SJSA1 (cell line): ENCODE measurements at regions not wholly inside any gene's neighbourhood (a gene's known extent, or its start where the extent isn't known, plus 50 kb on each side); places are given as distances from the start of the nearest gene placed in this dataset.
"Not testable (repeated sequence)": the region's sequence is repeated elsewhere in the genome, so short reads cannot be mapped to it uniquely, and the experiment has no call there.

Experiments used
- DNase-seq, 2 experiments: peaks; one replicate each; pipeline ENCODE4 v3.0.0-alpha.2; 2015 to 2020; ENCODE audit warnings: low spot score in 2 of 2, low read depth in 1 of 2
- H3K27ac ChIP-seq: fragments of 250-450 bp; sonication (Bioruptor Pico); 2 replicates; pipeline ENCODE4 v1.5.1; 2020; ENCODE audit warnings: mild to moderate bottlenecking, moderate library complexity
- H3K27me3 ChIP-seq: fragments of 250-450 bp; sonication (Bioruptor Pico); replicated peaks from 2 replicates; pipeline ENCODE4 v1.5.1; 2020; ENCODE audit warnings: mild to moderate bottlenecking, moderate library complexity
- H3K36me3 ChIP-seq: fragments of 250-450 bp; sonication (Bioruptor Pico); 2 replicates; pipeline ENCODE4 v1.5.1; 2020; ENCODE audit warnings: mild to moderate bottlenecking
- H3K4me1 ChIP-seq: fragments of 250-450 bp; sonication (Bioruptor Pico); replicated peaks from 2 replicates; pipeline ENCODE4 v1.6.1; 2021; ENCODE audit warnings: mild to moderate bottlenecking
- H3K4me3 ChIP-seq: fragments of 250-450 bp; sonication (Bioruptor Pico); 2 replicates; pipeline ENCODE4 v1.5.1; 2020; ENCODE audit warnings: mild to moderate bottlenecking
- H3K9me3 ChIP-seq: fragments of 250-450 bp; sonication (Bioruptor Pico); replicated peaks from 2 replicates; pipeline ENCODE4 v1.5.1; 2020; ENCODE audit warnings: mild to moderate bottlenecking

GRCh38 chr6:154625721-154626120 lies 107.5 kb upstream of the SCAF8 start:
- no peaks in the 10 kb centered on the region for H3K27me3 ChIP-seq
- H3K36me3 ChIP-seq: no peaks in the 10 kb centered on the region
- no peak overlapping the region for H3K4me3 ChIP-seq
- no peaks in the 10 kb centered on the region for H3K9me3 ChIP-seq
- DNase-seq: no peak
- no peak overlapping the region for H3K27ac ChIP-seq
- H3K4me1 ChIP-seq: no peaks in the 10 kb centered on the region

GRCh38 chr6:154629127-154629526 lies 104.1 kb upstream of the SCAF8 start:
- DNase-seq: no peak
- Histone ChIP-seq H3K9me3 (no peaks in the 10 kb centered on the region), H3K4me3 (no peak overlapping the region), H3K27ac (no peak overlapping the region), H3K4me1 (peaks cover 13% of the 10 kb centered on the region), H3K27me3 (no peaks in the 10 kb centered on the region), H3K36me3 (no peaks in the 10 kb centered on the region)

DNA sequence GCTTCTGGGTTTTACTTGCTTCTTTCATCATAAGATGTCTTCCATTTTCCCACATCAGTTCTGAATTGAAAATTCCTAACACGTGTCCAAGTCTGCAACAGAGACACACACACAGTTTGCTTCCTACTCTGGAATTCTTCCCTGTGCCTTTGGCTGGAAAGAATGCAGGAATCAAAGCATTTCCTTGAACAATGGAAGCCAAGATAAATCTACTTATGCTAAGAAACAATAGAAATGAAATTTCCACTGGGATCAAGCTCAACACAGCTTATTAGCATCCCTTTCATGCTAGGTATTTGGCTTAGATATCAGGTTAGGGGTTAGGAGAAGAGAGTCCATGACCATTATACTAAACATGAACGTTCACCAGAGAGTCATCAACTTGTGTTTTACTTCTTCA lies 101.1 kb upstream of the SCAF8 start:
- Histone ChIP-seq H3K9me3 (no peaks in the 10 kb centered on the region), H3K36me3 (no peaks in the 10 kb centered on the region), H3K4me3 (no peak overlapping the region), H3K27ac (peak overlapping the region; percentile 10; the same call in 1 of the 2 replicates), H3K27me3 (no peaks in the 10 kb centered on the region), H3K4me1 (peaks cover 13% of the 10 kb centered on the region)
- peak in 1 of 2 experiments; percentile 34 for DNase-seq

GRCh38 chr6:154637392-154637791 lies 95.8 kb upstream of the SCAF8 start:
- Histone ChIP-seq H3K27ac (no peak overlapping the region), H3K36me3 (no peaks in the 10 kb centered on the region), H3K4me1 (peaks cover 14% of the 10 kb centered on the region), H3K9me3 (no peaks in the 10 kb centered on the region), H3K4me3 (no peak overlapping the region), H3K27me3 (no peaks in the 10 kb centered on the region)
- no peak for DNase-seq

DNA sequence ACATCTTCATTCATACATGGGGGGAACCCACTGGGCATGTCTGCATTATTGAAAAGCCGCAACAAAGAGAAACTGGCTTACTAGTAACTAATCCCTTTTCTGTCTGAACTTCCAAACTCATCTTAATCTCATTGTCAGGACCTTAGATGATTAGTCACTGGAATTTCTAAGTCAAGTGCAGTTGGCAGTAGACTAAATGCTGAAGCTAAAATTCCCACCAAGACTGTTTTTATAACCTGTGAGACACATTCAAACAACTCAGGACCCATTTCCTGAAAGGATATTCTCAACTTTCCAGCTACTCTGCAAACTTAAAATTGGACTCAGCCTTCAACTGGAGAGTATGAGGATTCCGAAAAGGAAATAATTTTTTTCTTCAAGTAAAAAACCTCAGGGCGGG lies 94.8 kb upstream of the SCAF8 start:
- Histone ChIP-seq H3K9me3 (no peaks in the 10 kb centered on the region), H3K4me3 (no peak overlapping the region), H3K4me1 (peaks cover 7% of the 10 kb centered on the region), H3K27ac (no peak overlapping the region), H3K27me3 (no peaks in the 10 kb centered on the region), H3K36me3 (no peaks in the 10 kb centered on the region)
- peak in 1 of 2 experiments; percentile 18 for DNase-seq

DNA sequence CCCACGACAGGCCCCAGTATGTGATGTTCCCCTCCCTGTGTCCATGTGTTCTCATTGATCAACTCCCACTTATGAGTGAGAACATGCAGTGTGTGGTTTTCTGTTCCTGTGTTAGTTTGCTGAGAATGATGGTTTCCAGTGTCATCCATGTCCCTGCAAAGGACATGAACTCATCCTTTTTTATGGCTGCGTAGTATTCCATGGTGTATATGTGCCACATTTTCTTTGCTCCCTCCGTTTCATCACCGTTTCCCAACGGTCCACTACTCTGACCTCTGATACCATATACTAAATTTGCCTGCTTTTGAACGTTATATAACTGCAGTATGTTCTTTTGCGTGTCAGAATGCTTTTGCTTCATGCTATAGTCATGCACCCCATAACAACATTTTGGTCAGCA lies 94.0 kb upstream of the SCAF8 start:
- H3K4me1 ChIP-seq, H3K36me3 ChIP-seq, H3K9me3 ChIP-seq, H3K27ac ChIP-seq, H3K27me3 ChIP-seq, DNase-seq, H3K4me3 ChIP-seq: not testable (repeated sequence)

DNA sequence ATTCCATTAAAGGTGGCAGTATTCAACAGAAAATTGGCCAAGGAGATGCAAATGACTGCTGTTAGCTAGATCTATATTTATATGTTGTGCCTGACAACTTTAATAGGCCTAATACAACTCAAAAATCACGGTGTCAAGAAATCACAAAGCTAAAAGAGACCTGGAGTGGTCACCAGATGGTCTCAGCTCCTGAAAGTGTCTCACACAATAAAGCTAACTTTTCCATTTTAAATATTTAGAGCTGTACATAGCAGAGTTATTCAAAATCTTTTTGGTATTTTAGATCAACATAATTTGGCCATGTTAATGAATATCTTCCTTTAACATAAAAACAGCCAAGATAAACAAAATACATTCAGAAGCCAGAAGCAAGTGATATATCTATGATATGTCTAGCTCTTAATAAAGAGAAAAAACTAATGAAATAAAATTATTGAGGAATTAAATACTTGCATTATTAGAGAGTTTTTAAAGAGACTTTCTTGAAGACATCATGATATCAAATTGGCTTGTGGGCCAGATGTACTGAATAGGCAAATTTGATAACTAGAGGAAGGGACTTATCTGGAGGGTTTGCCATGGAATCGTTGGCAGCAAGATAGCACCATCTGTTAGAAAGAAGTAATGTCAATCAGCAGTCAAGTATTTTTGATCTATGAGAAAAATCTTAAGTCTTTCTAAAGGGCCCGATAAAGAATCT lies 84.9 kb upstream of the SCAF8 start:
- DNase-seq: no peak
- Histone ChIP-seq H3K36me3 (no peaks in the 10 kb centered on the region), H3K27ac (no peak overlapping the region), H3K4me3 (no peak overlapping the region), H3K9me3 (no peaks in the 10 kb centered on the region), H3K27me3 (no peaks in the 10 kb centered on the region), H3K4me1 (peaks cover 9% of the 10 kb centered on the region)

DNA sequence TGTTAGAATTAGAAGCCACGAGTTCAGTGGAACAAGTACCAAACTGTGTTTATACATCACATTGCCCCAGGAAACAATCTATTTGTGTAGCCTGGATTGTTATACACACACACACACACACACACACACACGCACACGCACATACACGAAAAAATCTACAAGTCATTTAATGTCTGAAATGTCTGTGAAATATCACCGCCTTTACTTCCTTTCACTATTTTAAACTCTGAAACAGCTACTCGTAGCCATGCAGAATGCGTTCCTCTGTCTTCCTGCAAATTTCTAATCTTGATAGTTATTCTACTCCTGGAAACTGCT lies 84.4 kb upstream of the SCAF8 start:
- H3K36me3 ChIP-seq: no peaks in the 10 kb centered on the region
- H3K27me3 ChIP-seq: no peaks in the 10 kb centered on the region
- H3K27ac ChIP-seq: no peak overlapping the region
- no peak overlapping the region for H3K4me3 ChIP-seq
- H3K9me3 ChIP-seq: no peaks in the 10 kb centered on the region
- peaks cover 14% of the 10 kb centered on the region for H3K4me1 ChIP-seq
- DNase-seq: no peak

DNA sequence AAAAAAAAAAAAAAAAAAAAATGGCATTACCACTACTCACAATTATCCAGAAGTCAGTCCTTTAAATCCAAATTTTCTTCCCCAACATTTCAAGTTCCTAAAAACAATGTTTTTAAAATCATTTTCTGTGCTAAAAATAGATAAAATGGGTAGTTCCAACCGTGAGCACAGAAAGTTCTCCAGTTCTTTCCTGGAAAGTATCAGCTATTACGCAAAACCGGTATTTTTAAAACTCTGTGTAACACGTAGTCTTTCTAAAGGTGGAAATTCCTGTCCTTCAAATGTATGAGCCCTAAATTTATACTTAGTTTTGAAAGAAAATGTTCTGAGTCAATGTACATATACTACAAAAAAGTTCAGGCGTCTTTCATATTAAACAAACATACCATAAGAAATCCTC lies 83.5 kb upstream of the SCAF8 start:
- no peak for DNase-seq
- H3K27me3 ChIP-seq: no peaks in the 10 kb centered on the region
- no peaks in the 10 kb centered on the region for H3K9me3 ChIP-seq
- no peak overlapping the region for H3K4me3 ChIP-seq
- H3K4me1 ChIP-seq: peaks cover 22% of the 10 kb centered on the region
- H3K27ac ChIP-seq: no peak overlapping the region
- no peaks in the 10 kb centered on the region for H3K36me3 ChIP-seq

- Histone ChIP-seq H3K27me3 (no peaks in the 10 kb centered on the region), H3K4me1 (peaks cover 22% of the 10 kb centered on the region), H3K4me3 (no peak overlapping the region), H3K9me3 (no peaks in the 10 kb centered on the region), H3K27ac (no peak overlapping the region), H3K36me3 (no peaks in the 10 kb centered on the region)
- no peak for DNase-seq
These were observed 82.9 kb upstream of the SCAF8 start for GRCh38 chr6:154650351-154650750.

DNA sequence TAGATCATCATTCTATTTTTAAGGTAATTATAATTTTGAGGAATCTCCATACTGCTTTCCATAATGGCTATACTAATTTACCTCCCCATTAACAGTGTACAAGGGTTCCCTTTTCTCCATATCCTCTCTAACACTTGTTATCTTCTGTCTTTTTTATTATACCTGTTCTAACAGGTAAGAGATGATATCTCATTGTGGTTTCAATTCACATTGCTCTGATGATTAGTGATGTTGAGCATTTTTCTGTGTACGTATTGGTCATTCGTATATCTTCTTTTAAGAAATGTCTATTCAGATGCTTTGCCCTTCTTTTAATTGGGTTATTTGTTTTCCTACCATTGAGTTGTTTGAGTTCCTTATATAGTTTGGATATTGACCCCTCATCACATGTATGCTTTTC lies 81.6 kb upstream of the SCAF8 start:
- Histone ChIP-seq H3K36me3 (no peaks in the 10 kb centered on the region), H3K9me3 (no peaks in the 10 kb centered on the region), H3K27me3 (no peaks in the 10 kb centered on the region), H3K4me3 (no peak overlapping the region), H3K4me1 (peaks cover 22% of the 10 kb centered on the region), H3K27ac (no peak overlapping the region)
- DNase-seq: no peak

DNA sequence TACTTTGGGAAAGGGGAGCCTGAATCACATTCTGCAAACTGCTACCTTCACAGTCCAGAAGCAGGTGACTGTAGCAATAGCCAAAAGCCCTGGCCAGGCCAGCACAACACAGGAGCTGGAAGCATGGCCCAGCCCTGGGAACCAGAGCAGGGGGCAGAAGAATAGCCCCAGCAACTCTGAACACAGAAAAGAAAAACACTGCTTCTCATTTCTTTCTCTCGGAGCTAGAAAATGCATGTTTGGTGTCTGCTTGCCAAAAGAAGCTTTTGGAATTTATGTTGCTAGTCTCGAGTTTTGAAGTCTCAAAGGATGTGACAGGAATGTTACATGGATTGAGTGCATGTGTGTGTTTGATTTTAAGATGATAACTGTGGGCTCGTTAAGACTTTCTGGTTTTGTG lies 79.8 kb upstream of the SCAF8 start:
- H3K4me1 ChIP-seq: peaks cover 22% of the 10 kb centered on the region
- H3K36me3 ChIP-seq: no peaks in the 10 kb centered on the region
- DNase-seq: peak in 1 of 2 experiments; percentile 9
- peak overlapping the region; percentile 49 for H3K27ac ChIP-seq
- H3K9me3 ChIP-seq: no peaks in the 10 kb centered on the region
- no peaks in the 10 kb centered on the region for H3K27me3 ChIP-seq
- H3K4me3 ChIP-seq: no peak overlapping the region

DNA sequence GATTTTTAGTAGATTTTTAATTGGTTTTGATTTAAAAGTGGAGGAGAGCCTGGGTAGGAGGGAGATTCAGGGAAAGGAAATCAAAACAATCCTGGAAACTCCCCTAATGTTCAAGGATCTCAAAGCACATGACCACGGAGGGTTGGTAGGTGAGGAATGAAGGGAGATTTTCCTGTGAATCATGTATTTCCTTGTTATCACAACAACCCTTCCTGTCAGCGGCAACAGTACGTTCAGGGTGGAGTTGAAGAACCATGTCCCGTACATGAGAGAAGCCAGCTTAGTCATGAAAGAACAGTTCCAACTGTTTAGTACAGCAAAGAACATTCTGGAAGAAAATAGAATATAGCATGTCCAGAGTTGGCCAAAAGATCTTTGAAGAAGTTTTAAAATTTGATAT lies 79.4 kb upstream of the SCAF8 start:
- H3K9me3 ChIP-seq: no peaks in the 10 kb centered on the region
- no peaks in the 10 kb centered on the region for H3K36me3 ChIP-seq
- no peak overlapping the region for H3K4me3 ChIP-seq
- H3K27ac ChIP-seq: peak overlapping the region; percentile 49
- peaks cover 20% of the 10 kb centered on the region for H3K4me1 ChIP-seq
- H3K27me3 ChIP-seq: no peaks in the 10 kb centered on the region
- DNase-seq: peak; percentile 55 to 62

- no peak for DNase-seq
- H3K4me1 ChIP-seq: peaks cover 17% of the 10 kb centered on the region
- no peak overlapping the region for H3K4me3 ChIP-seq
- no peaks in the 10 kb centered on the region for H3K9me3 ChIP-seq
- H3K36me3 ChIP-seq: no peaks in the 10 kb centered on the region
- no peak overlapping the region for H3K27ac ChIP-seq
- no peaks in the 10 kb centered on the region for H3K27me3 ChIP-seq
These were observed 76.6 kb upstream of the SCAF8 start for GRCh38 chr6:154656660-154657059.

- no peak overlapping the region for H3K27ac ChIP-seq
- H3K4me1 ChIP-seq: no peaks in the 10 kb centered on the region
- no peaks in the 10 kb centered on the region for H3K27me3 ChIP-seq
- DNase-seq: no peak
- no peaks in the 10 kb centered on the region for H3K9me3 ChIP-seq
- H3K36me3 ChIP-seq: no peaks in the 10 kb centered on the region
- no peak overlapping the region for H3K4me3 ChIP-seq
These were observed 71.4 kb upstream of the SCAF8 start for GRCh38 chr6:154661768-154662167.
